Stimulated activated CD4-positive, alpha-beta T cell treated with anti-CD3 and anti-CD28 coated beads, Interleukin-15, amount 100 ng/mL, for 48 hours (primary cell): ENCODE measurements at regions not wholly inside any gene's neighbourhood (a gene's known extent, or its start where the extent isn't known, plus 50 kb on each side); places are given as distances from the start of the nearest gene placed in this dataset.

Experiments
- DNase-seq, 2 donors: peaks; one replicate each; pipeline ENCODE4 v3.0.0-alpha.2; 2020; ENCODE audit warnings: low read depth in 2 of 2

- no peak for DNase-seq
Observed at GRCh38 chr10:43820663-43821062, 172.0 kb upstream of the ZNF32 start.

- DNase-seq = no peak
Observed at GRCh38 chr10:43819464-43820230, 171.0 kb upstream of the ZNF32 start.

DNA sequence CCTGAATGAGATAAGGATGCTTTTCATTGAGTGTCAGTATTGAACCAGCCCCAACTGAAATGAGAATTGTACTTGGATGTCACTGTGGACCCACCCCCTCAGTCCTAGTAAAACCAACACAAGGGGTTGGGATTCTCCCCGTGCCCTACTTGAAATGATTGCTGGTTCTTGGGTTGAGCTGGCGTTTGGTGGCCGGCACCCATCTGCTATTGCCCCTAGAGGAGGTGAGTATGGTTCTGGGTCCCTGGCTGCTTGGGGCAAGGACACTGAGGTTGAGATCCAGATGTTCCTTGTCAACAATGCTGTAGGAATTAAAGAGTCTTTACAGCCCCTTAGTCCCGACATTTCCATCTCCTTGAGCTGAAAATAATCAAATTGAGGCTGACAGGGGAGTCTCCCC is 170.0 kb upstream of the ZNF32 start:
- DNase-seq = no peak

GRCh38 chr10:43817368-43817767 is 168.7 kb upstream of the ZNF32 start:
- no peak for DNase-seq

GRCh38 chr10:43816351-43817321 is 168.0 kb upstream of the ZNF32 start:
- DNase-seq = peak; percentile 65 to 72

GRCh38 chr10:43815181-43815885 is 166.7 kb upstream of the ZNF32 start:
- DNase-seq = no peak

DNA sequence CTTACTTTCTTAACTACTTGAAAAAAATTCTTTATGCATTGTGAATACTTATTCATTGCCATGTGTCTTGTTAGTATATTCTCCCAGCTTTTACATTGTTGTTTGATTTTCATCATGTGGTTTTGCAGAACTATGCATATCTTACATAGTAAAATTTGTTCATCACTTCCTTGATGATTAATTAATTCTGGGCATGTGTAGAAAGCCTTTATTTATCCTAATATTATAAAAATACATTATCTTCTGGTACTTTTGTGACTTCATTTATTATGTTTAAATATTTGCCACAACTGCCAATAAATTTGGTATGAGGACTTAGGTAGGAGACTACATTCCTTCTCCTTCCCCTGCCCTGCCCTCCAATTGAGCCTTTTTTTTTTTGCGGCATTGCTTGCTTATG is 166.0 kb upstream of the ZNF32 start:
- no peak for DNase-seq

DNA sequence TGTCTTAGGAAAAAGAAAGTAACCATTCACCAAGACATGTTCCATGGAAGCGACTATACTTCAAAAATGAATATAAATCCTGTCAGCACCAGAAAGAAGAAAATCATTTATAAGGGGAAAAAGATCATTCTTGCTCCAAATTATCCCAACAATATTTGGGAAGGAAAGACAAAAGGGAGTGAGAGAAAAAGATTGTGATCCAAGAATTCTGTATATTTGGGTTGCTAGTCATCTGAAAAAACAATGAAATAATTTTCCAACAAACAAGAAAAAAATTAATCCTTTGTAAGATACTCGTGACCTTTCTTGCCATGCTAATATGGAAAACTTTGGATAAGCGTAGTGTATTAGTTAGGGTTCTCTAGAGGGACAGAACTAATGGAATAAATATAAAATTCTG is 163.2 kb upstream of the ZNF32 start:
- DNase-seq = no peak

DNA sequence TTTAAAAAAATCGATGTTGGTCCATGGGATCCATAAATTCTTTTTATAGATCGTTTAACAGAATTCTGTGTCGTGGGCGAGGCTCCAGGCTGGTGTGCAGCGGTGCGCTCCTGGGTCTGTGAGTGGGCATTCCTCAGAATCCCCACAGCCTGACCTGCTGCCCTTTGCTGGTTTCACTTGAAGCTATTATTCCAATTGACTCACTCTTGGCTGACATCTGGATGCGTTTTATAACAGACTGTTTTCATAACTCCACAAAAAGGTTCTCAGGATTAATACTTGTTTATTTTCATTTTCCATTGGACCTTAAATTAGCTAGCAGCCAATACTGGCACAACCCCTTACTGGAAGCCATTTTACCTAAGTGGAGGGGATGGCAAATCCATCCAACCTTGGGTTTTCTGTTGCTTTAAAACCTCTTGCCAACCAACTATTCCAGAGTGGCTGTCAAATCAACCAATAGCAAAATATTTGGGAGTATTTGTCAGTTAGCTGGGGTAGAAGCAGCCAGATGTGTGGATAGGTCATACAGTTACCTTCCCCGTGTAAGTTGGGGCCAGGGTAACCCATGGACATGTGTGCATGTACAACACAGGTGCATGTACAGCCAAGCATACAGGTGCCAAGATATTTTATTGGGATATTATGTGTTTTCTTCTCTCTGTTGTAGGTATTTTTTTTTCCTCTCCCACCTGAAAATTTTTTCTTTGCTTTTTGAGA is 160.7 kb upstream of the ZNF32 start:
- no peak for DNase-seq

- no peak for DNase-seq
Observed at GRCh38 chr10:43808136-43808535, 159.5 kb upstream of the ZNF32 start.

GRCh38 chr10:43806831-43807640 is 158.4 kb upstream of the ZNF32 start:
- DNase-seq = no peak

DNA sequence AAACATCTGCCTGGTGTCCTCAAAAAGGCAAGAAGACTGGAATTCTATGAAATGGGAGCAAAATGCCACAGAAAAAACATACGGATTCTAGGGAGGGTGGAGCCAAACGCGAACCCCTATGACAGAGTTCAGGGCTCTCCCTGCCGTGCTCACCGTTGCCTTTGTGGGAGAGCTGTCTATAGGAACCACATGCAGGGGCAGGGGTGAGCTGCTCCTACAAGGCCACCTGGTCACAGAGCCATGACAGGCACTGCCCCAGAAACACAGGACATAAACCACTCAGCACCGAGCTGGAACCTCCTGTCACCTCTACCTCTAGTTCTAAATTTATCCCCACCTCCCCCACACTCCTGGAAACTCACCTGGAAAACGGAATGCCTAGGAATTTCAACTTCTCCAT is 155.1 kb upstream of the ZNF32 start:
- DNase-seq = no peak

DNA sequence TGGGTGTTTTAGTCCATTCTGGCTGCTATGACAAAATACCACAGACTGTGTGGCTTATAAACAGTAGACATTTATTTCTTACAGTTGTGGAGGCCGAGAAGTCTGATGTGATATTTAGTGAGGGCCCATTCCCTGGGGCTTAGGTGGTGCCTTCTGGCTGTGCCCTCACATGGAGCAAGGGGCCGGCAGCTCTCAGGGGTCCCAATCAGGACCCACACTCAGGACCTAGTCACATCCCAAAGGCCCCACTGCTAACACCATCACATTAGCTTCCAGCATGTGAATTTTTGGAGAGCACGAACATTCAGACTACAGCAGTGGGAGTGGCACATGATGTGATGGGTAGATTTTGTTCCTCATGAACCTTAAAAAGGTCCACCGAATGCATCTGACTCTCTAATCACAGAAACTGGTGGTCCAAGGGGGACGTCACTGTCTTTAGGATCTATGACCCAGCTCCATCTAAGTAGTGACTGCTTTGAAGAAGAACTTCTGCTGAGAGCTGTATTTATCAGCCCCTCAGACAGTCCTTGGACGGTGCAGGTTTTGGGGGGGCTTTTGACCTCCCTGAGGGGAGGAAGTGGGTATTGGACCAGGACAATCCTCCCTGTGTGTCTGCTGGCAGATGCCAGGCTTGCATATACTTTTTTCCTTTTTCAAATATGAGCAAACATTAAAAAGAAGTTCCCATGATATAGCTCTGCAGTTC is 154.5 kb upstream of the ZNF32 start:
- no peak for DNase-seq

DNA sequence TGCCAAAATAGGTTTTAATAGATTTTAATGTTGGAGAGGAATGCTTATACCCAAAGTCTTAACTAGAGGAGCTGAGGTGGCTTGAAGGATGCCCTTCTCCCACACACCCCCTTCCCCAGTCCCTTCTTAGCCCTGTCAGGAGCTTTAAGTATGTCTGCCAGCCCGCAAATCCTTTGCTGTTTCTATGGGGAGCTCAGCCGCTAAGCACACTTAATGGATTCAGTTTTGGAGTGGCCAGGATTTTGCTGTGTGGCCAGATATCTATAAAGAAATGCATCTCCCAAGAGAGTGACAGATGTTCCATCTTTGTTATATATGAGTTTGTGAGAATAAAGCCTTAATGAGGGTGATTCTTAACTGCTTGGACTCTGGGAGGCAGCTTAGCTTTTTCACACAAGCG is 152.9 kb upstream of the ZNF32 start:
- no peak for DNase-seq

DNA sequence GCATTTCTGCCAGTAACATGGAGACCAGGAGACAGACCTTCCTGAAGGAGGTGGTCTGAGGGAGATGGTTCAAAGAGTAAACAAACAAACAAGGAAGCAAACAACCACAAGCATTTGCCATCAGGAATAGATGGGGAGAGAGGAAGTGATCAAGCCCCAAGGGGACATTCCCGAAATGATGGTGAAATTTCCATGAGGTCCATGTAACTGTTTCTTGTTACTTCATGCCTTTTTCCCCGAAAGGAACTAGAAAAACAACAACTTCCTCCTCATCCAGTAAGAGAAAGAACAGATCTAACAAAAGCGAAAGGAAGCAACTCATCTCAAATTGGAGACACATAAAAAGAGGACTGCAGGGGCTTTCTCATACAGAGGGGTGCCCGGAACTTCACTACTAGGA is 152.5 kb upstream of the ZNF32 start:
- no peak for DNase-seq

GRCh38 chr10:43796781-43797180 is 148.1 kb upstream of the ZNF32 start:
- DNase-seq = no peak

GRCh38 chr10:43795639-43796038 is 147.0 kb upstream of the ZNF32 start:
- no peak for DNase-seq

DNA sequence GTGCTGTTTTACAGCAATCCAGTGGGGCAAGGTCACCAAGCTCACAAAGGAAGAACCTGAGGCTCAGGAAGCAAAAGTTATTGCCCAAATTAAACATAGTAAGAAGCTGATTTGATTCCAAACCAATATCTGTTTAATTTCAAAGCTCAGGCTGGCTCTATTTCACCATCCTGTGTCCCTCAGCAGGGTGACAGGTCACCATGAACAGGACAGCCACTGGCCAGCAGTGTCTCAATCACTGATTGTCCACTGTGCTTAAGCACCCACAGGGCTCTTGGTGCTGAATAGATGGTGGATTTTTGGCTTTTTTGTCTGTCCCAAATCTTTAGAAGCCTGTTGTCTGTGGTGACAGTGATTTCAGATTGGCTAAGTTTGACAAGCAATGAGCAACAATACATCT is 146.4 kb upstream of the ZNF32 start:
- DNase-seq = no peak

GRCh38 chr10:43794181-43794815 is 145.6 kb upstream of the ZNF32 start:
- no peak for DNase-seq

DNA sequence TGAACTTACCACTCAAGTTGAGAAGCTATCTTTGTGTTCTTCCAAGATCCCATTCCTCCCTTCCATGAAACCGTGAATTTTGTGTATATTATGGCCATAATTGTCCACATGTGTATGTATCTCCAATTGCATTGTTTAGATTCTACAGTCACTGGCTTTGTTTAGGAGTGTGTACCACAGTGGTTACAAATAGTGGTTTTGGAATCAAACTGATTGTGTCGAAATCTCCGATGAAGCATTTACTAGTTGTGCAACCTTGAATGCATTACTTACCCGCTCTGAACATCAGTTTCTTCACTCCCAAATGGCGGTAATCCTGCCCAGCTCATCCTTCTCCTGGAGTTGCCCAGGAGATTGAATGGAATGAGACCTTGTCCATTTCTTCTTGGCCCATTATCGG is 145.0 kb upstream of the ZNF32 start:
- DNase-seq = no peak
